D721Med (cell line): ENCODE measurements at regions not wholly inside any gene's neighbourhood (a gene's known extent, or its start where the extent isn't known, plus 50 kb on each side); places are given as distances from the start of the nearest gene placed in this dataset.

Experiments used
- DNase-seq: peaks from one replicate; pipeline ENCODE4 v3.0.0; 2011; ENCODE audit warnings: low spot score; ENCODE audit not compliant: insufficient read length
- FAIRE-seq: peaks from 2 replicates; lab custom pipeline; 2011; peaks lifted over from hg19 to GRCh38; lab: Jason Lieb, UNC
- TF ChIP-seq, protein P1 (sequence below): IDR thresholded peaks from 2 replicates; pipeline ENCODE4 v1.5.1; 2012; ENCODE audit warnings: mild to moderate bottlenecking, control low read depth; ENCODE audit not compliant: insufficient read depth; ENCODE audit errors: missing control alignments

DNA sequence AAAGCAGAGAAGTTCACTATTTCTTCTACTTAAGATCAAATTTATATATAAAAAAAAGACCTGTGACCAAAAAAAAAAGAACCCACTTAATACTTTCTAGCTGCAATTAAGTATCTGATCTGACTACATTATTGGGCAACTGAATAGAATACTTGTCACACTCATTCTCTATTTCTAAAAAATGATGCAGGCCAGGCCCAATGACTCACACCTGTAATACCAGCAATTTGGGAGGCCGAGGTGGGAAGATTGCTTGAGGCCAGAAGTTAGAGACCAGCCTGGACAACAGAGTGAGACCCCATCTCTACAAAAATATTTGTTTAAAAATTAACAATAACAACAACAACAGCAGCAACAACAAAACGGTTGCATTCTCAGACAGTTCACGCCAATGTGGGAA is 108.8 kb upstream of the BMP2K start:
- DNase-seq: no peak
- TF ChIP-seq, protein P1, sequence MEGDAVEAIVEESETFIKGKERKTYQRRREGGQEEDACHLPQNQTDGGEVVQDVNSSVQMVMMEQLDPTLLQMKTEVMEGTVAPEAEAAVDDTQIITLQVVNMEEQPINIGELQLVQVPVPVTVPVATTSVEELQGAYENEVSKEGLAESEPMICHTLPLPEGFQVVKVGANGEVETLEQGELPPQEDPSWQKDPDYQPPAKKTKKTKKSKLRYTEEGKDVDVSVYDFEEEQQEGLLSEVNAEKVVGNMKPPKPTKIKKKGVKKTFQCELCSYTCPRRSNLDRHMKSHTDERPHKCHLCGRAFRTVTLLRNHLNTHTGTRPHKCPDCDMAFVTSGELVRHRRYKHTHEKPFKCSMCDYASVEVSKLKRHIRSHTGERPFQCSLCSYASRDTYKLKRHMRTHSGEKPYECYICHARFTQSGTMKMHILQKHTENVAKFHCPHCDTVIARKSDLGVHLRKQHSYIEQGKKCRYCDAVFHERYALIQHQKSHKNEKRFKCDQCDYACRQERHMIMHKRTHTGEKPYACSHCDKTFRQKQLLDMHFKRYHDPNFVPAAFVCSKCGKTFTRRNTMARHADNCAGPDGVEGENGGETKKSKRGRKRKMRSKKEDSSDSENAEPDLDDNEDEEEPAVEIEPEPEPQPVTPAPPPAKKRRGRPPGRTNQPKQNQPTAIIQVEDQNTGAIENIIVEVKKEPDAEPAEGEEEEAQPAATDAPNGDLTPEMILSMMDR: no peak
- FAIRE-seq: no peak

DNA sequence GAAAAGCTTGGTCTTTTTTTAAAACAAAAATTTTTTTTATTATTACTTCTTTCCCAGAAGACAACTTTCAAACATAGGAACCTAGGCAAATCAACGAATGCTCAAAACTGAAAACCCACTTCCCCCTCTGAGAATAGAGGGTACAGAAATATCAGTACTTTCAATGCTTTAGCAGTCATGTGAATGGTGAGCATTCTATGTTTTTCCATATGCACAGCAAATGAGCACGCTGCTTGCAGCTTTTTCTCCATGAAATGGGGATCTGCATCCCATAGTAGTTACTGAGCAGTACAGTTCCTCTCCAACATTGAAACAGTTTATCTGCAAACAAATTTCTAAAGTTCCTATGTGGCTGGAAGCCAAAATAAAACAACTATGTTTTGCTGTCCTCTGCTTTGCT is 108.4 kb upstream of the BMP2K start:
- TF ChIP-seq, protein P1: no peak
- DNase-seq (no peak), FAIRE-seq (no peak)

DNA sequence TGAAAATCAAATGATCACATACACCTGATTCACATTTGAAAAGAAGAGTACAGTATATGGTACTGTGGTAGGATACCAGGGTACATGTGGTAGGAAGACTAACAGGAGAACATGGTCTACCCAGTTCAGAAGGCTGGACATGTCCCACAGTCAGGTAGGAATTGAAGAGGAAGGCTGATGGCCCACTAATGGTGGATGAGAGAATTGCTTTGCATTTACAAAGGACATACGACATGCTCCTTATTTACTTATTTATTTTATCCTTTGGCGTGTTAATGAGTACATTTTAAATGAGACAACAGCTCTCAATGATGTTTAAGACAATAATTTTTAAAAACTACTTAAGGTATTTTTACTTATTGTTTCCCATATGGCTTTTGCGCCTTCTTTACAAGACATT is 106.7 kb upstream of the BMP2K start:
- TF ChIP-seq, protein P1: peak; percentile 4
- FAIRE-seq: no peak
- no peak for DNase-seq

DNA sequence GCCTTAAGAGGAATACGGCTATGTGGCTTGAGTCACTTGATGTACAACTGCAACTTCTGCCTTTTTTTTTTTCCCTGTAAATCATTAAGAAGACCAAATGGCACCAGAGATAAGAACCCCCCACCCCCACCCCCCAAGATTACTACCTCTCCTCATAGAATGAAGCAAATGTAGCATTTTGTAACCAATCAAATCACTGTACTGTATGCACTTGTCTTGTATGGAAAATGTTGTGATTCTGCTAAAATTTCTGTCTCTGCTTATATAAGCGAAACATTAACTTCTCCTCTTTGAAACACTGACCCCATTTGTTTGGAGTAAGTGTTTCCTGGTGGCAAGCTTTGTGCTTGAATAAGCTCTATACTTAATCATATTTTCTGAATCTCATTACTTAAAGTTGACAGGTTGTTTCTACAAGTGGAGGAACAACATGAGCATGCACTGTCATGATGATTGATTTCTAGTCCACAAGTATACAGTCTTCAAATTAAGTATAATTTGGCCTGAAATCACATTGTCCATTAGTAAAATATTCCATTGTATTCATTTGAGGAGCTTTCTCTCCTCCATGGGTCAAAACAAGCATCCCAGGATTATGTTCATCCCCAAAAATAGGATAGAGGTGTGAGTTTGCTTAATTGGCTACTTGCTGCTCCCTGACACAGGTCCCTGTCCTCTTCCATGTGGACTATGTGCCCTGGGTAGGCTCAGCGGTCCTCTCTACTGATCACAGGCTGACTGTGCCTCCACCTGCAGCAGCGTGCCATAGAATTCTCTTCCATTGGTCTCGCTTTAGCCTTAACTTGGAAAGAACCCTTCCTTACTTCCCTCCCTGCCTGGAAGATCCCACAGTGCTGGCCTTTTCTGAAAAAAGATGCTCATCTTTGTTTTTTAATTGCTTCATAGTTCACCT is 104.0 kb upstream of the BMP2K start:
- FAIRE-seq (no peak), DNase-seq (no peak)
- TF ChIP-seq, protein P1: no peak

DNA sequence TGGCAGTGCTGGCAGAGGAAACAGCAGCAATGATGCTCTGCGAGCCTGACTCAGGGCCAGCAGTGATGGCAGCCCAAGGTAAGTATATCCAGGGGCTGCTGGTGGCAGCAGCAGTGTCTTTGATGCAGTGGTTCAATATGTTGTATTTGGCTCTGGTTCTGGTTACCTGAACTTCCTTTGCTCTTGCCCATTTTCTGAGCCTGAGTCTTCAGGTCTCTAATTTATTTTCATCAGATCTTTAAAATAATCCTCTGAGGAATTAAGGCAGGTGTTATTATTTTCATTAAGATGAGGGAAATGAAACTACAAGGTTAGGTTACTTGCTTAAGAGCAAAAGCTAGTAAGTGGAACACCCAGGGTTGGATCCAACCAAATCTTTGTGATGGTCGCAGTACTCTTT is 102.8 kb upstream of the BMP2K start:
- FAIRE-seq (no peak), DNase-seq (no peak)
- TF ChIP-seq, protein P1: no peak

DNA sequence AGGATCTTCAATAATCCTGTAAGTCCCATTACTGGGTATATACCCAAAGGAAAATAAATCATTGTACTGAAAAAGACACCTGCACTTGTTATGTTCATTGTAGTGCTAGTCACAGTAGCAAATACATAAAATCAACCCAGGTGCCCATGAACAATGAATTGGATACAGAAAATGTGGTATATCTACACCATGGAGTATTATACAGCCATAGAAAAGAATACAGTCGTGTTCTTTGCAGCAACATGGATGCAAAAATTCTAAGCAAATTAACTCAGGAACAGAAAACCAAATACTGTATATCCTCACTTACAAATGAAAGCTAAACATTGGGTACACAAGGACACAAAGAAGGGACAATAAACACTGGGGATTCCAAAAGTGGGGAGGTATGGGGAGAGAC is 100.8 kb upstream of the BMP2K start:
- DNase-seq (no peak), FAIRE-seq (no peak)
- TF ChIP-seq, protein P1: no peak

DNA sequence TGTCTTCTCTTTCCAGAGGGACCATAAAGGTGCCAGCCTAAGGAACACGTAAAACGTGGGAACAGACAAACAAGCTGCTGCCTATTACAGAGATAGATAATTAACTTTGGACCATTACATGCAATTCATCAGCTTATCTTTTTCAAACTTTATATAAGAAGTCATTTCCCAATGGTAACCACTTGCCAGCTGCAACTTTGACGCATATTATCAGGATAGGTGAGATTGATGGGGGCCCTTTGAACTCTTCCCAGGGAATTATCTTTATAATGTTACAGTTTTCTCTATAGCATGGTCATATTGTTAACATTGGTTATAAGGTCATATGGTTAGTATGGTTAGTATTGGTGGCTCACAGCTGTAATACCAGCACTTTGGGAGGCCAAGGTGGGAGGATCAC is 94.1 kb upstream of the BMP2K start:
- no peak for FAIRE-seq
- DNase-seq: no peak
- TF ChIP-seq, protein P1: no peak
